GM12878 (cell line): ENCODE measurements at regions not wholly inside any gene's neighbourhood (a gene's known extent, or its start where the extent isn't known, plus 50 kb on each side); places are given as distances from the start of the nearest gene placed in this dataset.

Source experiments
- ATAC-seq: fragments of 200-7000 bp; cut with Tn5 transposase; 3 replicates; pipeline ENCODE4 v1.9.1; 2020; ENCODE audit warnings: mild to moderate bottlenecking, moderate library complexity
- BruUV-seq: library from RNA; stranded (reverse); fragments of 400-500 nt; replicated peaks from 2 replicates; lab custom pipeline; 2021; lab: Mats Ljungman, UMichigan
- CTCF ChIA-PET: fragments of 300-600 bp; sonication (Branson Sonifier 250); formaldehyde crosslinking; extraction: SDS; loops from one replicate; lab custom pipeline; 2021; ENCODE audit warnings: inconsistent platforms; lab: Yijun Ruan, JAX
- POLR2A ChIA-PET: fragments of 350-600 bp; formaldehyde crosslinking; extraction: SDS; loops from one replicate; lab custom pipeline; 2021; ENCODE audit warnings: inconsistent platforms; lab: Charles Lee
- RAD21 ChIA-PET: fragments of 300-600 bp; sonication (Branson Sonifier 250); formaldehyde crosslinking; loops from one replicate; lab custom pipeline; 2023; ENCODE audit warnings: antibody characterized with exemption; ENCODE audit not compliant: unreplicated experiment; lab: Charles Lee
- SMC1A ChIA-PET: fragments of 300-600 bp; sonication (Branson Sonifier 250); formaldehyde crosslinking; loops from one replicate; lab custom pipeline; 2023; ENCODE audit not compliant: unreplicated experiment, uncharacterized antibody; lab: Charles Lee
- DNase-seq: peaks from one replicate; pipeline ENCODE4 v3.0.0-alpha.2; 2011; ENCODE audit warnings: low read depth, low spot score
- FAIRE-seq: peaks from 3 replicates; lab custom pipeline; 2011; peaks lifted over from hg19 to GRCh38; lab: Jason Lieb, UNC
- H2AFZ ChIP-seq: 2 replicates; pipeline ENCODE4 v1.6.0; 2011; ENCODE audit warnings: low read depth, low read length, control low read depth; ENCODE audit not compliant: control insufficient read depth
- H3K27ac ChIP-seq: 2 replicates; pipeline ENCODE4 v1.5.1; 2011; ENCODE audit warnings: control low read depth; ENCODE audit not compliant: control insufficient read depth, insufficient read depth
- H3K27me3 ChIP-seq, 2 experiments: replicated peaks in 1 of 2; 2 replicates each; pipeline versions ENCODE4 v1.6.0 to v1.6.1; 2011; ENCODE audit warnings: low read length in 1 of 2; ENCODE audit not compliant: control insufficient read depth in 2 of 2, insufficient read depth in 2 of 2
- H3K36me3 ChIP-seq, 2 experiments: 2 replicates each; pipeline ENCODE4 v1.5.1; 2011; ENCODE audit warnings: low read length in 1 of 2; ENCODE audit not compliant: control insufficient read depth in 2 of 2, insufficient read depth in 2 of 2
- H3K4me1 ChIP-seq: 2 replicates; pipeline ENCODE4 v1.6.1; 2011; ENCODE audit warnings: mild to moderate bottlenecking, low read length, moderate library complexity, mixed read lengths; ENCODE audit not compliant: control insufficient read depth, insufficient read depth
- H3K4me2 ChIP-seq: 2 replicates; pipeline ENCODE4 v1.6.0; 2011; ENCODE audit warnings: control low read depth; ENCODE audit not compliant: control insufficient read depth, insufficient read depth
- H3K4me3 ChIP-seq: fragments of 200-600 bp; sonication (generic); 2 replicates; pipeline ENCODE4 v1.5.1; 2016
- H3K79me2 ChIP-seq: 2 replicates; pipeline ENCODE4 v1.6.0; 2011; ENCODE audit warnings: low read length; ENCODE audit not compliant: control insufficient read depth, insufficient read depth
- H3K9ac ChIP-seq: 2 replicates; pipeline ENCODE4 v1.8.0; 2011; ENCODE audit warnings: low read length, control low read depth, mixed read lengths; ENCODE audit not compliant: control insufficient read depth, insufficient read depth
- H3K9me3 ChIP-seq: replicated peaks from 3 replicates; pipeline ENCODE4 v1.5.1; 2011; ENCODE audit warnings: mild to moderate bottlenecking, low read length; ENCODE audit not compliant: control insufficient read depth, insufficient read depth
- H4K20me1 ChIP-seq: 2 replicates; pipeline ENCODE4 v1.6.0; 2011; ENCODE audit not compliant: control insufficient read depth, insufficient read depth
- BMI1 ChIP-seq: fragments of 450-650 bp; IDR thresholded peaks from 2 replicates; pipeline ENCODE4 v1.6.1; 2016; ENCODE audit warnings: mild to moderate bottlenecking, moderate library complexity, borderline replicate concordance
- CBX3 ChIP-seq: fragments of 200-600 bp; sonication (generic); IDR thresholded peaks from 2 replicates; pipeline ENCODE4 v1.6.1; 2016; ENCODE audit warnings: low read depth, borderline replicate concordance
- MYB ChIP-seq: fragments of 150-350 bp; IDR thresholded peaks from 2 replicates; pipeline ENCODE4 v1.6.1; 2014; ENCODE audit warnings: mild to moderate bottlenecking, low read depth, low read length, borderline replicate concordance
- NFXL1 ChIP-seq: fragments of 450-650 bp; IDR thresholded peaks from 2 replicates; pipeline ENCODE4 v1.6.1; 2017; ENCODE audit warnings: antibody characterized with exemption, mild to moderate bottlenecking, borderline replicate concordance
- NR2C2 ChIP-seq: IDR thresholded peaks from 2 replicates; pipeline ENCODE4 v1.6.1; 2011; ENCODE audit warnings: borderline replicate concordance, low read depth; ENCODE audit not compliant: control insufficient read depth, insufficient read length
- NRF1 ChIP-seq: conservative IDR thresholded peaks from 2 replicates; pipeline ENCODE4 v1.6.1; 2011; ENCODE audit warnings: mild to moderate bottlenecking, low read depth, low read length, improper control_type of control experiment
- PML ChIP-seq: IDR thresholded peaks from 2 replicates; pipeline ENCODE4 v1.6.1; 2012; ENCODE audit warnings: low read length, inconsistent platforms
- POLR2A ChIP-seq: IDR thresholded peaks from 2 replicates; pipeline ENCODE4 v1.6.1; 2011; ENCODE audit warnings: low read depth, mild to moderate bottlenecking, low read length
- RELA ChIP-seq: fragments of 450-650 bp; IDR thresholded peaks from 2 replicates; pipeline ENCODE4 v1.8.0; 2014; ENCODE audit warnings: borderline replicate concordance; ENCODE audit not compliant: partially characterized antibody
- SMAD1 ChIP-seq: fragments of 450-650 bp; IDR thresholded peaks from 2 replicates; pipeline ENCODE4 v1.6.1; 2018; ENCODE audit warnings: mild to moderate bottlenecking, low read depth; ENCODE audit not compliant: partially characterized antibody
- SUPT20H ChIP-seq: IDR thresholded peaks from 2 replicates; pipeline ENCODE4 v1.6.1; 2011; ENCODE audit warnings: low read depth, mild to moderate bottlenecking, low read length, moderate library complexity, borderline replicate concordance; ENCODE audit not compliant: control insufficient read depth
- ZNF24 ChIP-seq: fragments of 450-650 bp; IDR thresholded peaks from 2 replicates; pipeline ENCODE4 v1.6.1; 2017; ENCODE audit warnings: antibody characterized with exemption, mild to moderate bottlenecking
- ZZZ3 ChIP-seq: IDR thresholded peaks from 2 replicates; pipeline ENCODE4 v1.6.1; 2011; ENCODE audit warnings: low read depth; ENCODE audit not compliant: control insufficient read depth, insufficient read length
- WGBS: methylation state at CpG from one replicate; pipeline ENCODE4 v1.1.6; 2016; ENCODE audit warnings: low lambda C conversion rate; ENCODE audit not compliant: insufficient replicate concordance, insufficient coverage; ENCODE audit errors: missing lambda C conversion rate; 5-methylcytosine and 5-hydroxymethylcytosine counted together
- in situ Hi-C: fragments of 300-500 bp; cut with MboI; formaldehyde crosslinking; loops from 9 replicates; pipeline ENCODE4 v1.14.3; 2018; ENCODE audit warnings: mixed read lengths
- intact Hi-C: fragments of 100-400 bp; cut with micrococcal nuclease; formaldehyde crosslinking; loops from one replicate; pipeline ENCODE4 v1.14.2; 2022; ENCODE audit not compliant: unreplicated experiment
- TF ChIP-seq, protein P1 (sequence below): fragments of 450-650 bp; IDR thresholded peaks from 2 replicates; pipeline ENCODE4 v1.6.1; 2014; ENCODE audit warnings: mild to moderate bottlenecking
- TF ChIP-seq, protein P2 (sequence below): fragments of 150-350 bp; IDR thresholded peaks from 2 replicates; pipeline ENCODE4 v1.6.1; 2016; ENCODE audit warnings: low read depth, low read length
- TF ChIP-seq, protein P3 (sequence below): fragments of 450-650 bp; conservative IDR thresholded peaks from 2 replicates; pipeline ENCODE4 v1.6.1; 2017; ENCODE audit warnings: mild to moderate bottlenecking, moderate library complexity

DNA sequence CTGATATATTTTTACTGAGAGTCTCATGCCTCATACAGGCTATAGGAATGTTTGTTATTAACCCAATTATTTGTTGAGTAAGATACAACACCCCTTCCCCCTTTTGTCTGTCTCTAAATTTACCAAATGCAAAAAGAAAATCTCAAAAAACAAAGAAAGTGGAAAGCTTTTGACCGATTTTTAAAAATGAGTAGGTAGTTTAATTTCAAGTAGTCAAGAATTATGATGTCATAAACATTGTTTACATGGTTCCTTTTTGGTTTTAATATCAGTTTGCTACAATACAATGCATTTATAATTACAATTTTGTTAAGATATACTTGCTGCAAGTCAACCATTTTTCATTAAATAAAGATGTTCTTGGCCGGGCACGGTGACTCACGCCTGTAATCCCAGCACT lies 84.7 kb upstream of the HMGA2 start (continued):
- TF ChIP-seq SUPT20H = no peak
- no peak for TF ChIP-seq MYB

DNA sequence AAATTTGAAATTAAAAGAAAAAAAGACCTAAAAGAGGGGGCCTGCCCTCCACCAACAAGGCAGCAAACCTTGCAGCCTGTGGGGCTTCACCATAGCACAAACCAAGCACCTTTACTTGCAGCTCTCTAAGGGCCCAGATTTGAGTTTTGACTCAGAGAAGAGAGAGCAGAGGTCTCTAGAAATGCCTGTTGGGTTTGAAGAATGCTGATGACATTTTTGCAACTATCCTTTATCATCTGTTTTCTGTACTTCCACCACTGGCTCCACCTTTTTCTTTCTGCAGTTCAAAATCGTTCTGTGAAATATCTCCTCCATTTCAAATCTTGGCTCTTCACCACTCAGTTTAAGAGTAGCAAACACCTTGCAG lies 83.8 kb upstream of the HMGA2 start:
- in situ Hi-C loops = no loop called here
- Histone ChIP-seq H3K79me2 (no peaks in the 10 kb centered on the region), H3K4me3 (peak overlapping the region; percentile 41; the same call in 1 of the 2 replicates), H3K9ac (no peak overlapping the region), H3K27me3 (peaks cover 0 to 2% of the 10 kb centered on the region in 2 experiments; a peak in 1 of 4 replicates), H3K4me1 (no peaks in the 10 kb centered on the region), H3K27ac (no peak overlapping the region), H2AFZ (no peak overlapping the region), H3K9me3 (no peaks in the 10 kb centered on the region), H3K36me3 (no peaks in the 10 kb centered on the region), H3K4me2 (no peak overlapping the region), H4K20me1 (no peaks in the 10 kb centered on the region)
- ChIA-PET SMC1A (no interaction called here), POLR2A (no interaction called here), CTCF (no interaction called here), RAD21 (no interaction called here)
- WGBS = 22% methylated on average over 1 of the region's 1 CpG
- no TSS peak for BruUV-seq
- peak; percentile 15; the same call in 1 of the 3 replicates for ATAC-seq
- no peak for FAIRE-seq
- intact Hi-C loops = no loop called here
- DNase-seq = no peak
- TF ChIP-seq, protein P1, sequence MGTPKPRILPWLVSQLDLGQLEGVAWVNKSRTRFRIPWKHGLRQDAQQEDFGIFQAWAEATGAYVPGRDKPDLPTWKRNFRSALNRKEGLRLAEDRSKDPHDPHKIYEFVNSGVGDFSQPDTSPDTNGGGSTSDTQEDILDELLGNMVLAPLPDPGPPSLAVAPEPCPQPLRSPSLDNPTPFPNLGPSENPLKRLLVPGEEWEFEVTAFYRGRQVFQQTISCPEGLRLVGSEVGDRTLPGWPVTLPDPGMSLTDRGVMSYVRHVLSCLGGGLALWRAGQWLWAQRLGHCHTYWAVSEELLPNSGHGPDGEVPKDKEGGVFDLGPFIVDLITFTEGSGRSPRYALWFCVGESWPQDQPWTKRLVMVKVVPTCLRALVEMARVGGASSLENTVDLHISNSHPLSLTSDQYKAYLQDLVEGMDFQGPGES = no peak
- TF ChIP-seq NRF1 (no peak), ZNF24 (no peak), SMAD1 (no peak), NFXL1 (no peak), RELA (no peak), ZZZ3 (no peak), NR2C2 (no peak), CBX3 (no peak), PML (no peak), POLR2A (no peak), BMI1 (no peak)
- TF ChIP-seq, protein P2, sequence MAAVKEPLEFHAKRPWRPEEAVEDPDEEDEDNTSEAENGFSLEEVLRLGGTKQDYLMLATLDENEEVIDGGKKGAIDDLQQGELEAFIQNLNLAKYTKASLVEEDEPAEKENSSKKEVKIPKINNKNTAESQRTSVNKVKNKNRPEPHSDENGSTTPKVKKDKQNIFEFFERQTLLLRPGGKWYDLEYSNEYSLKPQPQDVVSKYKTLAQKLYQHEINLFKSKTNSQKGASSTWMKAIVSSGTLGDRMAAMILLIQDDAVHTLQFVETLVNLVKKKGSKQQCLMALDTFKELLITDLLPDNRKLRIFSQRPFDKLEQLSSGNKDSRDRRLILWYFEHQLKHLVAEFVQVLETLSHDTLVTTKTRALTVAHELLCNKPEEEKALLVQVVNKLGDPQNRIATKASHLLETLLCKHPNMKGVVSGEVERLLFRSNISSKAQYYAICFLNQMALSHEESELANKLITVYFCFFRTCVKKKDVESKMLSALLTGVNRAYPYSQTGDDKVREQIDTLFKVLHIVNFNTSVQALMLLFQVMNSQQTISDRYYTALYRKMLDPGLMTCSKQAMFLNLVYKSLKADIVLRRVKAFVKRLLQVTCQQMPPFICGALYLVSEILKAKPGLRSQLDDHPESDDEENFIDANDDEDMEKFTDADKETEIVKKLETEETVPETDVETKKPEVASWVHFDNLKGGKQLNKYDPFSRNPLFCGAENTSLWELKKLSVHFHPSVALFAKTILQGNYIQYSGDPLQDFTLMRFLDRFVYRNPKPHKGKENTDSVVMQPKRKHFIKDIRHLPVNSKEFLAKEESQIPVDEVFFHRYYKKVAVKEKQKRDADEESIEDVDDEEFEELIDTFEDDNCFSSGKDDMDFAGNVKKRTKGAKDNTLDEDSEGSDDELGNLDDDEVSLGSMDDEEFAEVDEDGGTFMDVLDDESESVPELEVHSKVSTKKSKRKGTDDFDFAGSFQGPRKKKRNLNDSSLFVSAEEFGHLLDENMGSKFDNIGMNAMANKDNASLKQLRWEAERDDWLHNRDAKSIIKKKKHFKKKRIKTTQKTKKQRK = no peak
- TF ChIP-seq, protein P3, sequence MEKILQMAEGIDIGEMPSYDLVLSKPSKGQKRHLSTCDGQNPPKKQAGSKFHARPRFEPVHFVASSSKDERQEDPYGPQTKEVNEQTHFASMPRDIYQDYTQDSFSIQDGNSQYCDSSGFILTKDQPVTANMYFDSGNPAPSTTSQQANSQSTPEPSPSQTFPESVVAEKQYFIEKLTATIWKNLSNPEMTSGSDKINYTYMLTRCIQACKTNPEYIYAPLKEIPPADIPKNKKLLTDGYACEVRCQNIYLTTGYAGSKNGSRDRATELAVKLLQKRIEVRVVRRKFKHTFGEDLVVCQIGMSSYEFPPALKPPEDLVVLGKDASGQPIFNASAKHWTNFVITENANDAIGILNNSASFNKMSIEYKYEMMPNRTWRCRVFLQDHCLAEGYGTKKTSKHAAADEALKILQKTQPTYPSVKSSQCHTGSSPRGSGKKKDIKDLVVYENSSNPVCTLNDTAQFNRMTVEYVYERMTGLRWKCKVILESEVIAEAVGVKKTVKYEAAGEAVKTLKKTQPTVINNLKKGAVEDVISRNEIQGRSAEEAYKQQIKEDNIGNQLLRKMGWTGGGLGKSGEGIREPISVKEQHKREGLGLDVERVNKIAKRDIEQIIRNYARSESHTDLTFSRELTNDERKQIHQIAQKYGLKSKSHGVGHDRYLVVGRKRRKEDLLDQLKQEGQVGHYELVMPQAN = no peak
